ENCODE measurements at regions not wholly inside any gene's neighbourhood (a gene's known extent, or its start where the extent isn't known, plus 50 kb on each side); places are given as distances from the start of the nearest gene placed in this dataset.

GRCh38 chrX:23503835-23504539 is 163.3 kb upstream of the PRDX4 start:
- Histone ChIP-seq H3K27ac (no peak overlapping the region), H3K27me3 (no peaks in the 10 kb centered on the region), H3K36me3 (no peaks in the 10 kb centered on the region), H3K9me3 (no peaks in the 10 kb centered on the region), H3K4me3 (no peak overlapping the region), H3K4me1 (no peaks in the 10 kb centered on the region)
- 20 to 57% methylated on average over 8 of the region's 8 CpGs for WGBS, 2 donors
- intact Hi-C loops (cut with DNase I), result no loop called here
- peak; percentile 57 for DNase-seq
- TF ChIP-seq POLR2AphosphoS5 (IDR thresholded peaks at IDR 0.05), result no peak
- TF ChIP-seq CTCF (IDR thresholded peaks at IDR 0.05), result no peak
- no peak for TF ChIP-seq POLR2A (IDR thresholded peaks at IDR 0.05)
- TF ChIP-seq EP300 (IDR thresholded peaks at IDR 0.05), result no peak

- Histone ChIP-seq H3K9me3 (no peaks in the 10 kb centered on the region), H3K4me1 (no peaks in the 10 kb centered on the region), H3K27ac (no peak overlapping the region), H3K36me3 (no peaks in the 10 kb centered on the region), H3K27me3 (no peaks in the 10 kb centered on the region), H3K4me3 (no peak overlapping the region)
- no peak for DNase-seq
- TF ChIP-seq POLR2A (IDR thresholded peaks at IDR 0.05), result no peak
- no peak for TF ChIP-seq POLR2AphosphoS5 (IDR thresholded peaks at IDR 0.05)
- no peak for TF ChIP-seq CTCF (IDR thresholded peaks at IDR 0.05)
- no peak for TF ChIP-seq EP300 (IDR thresholded peaks at IDR 0.05)
- WGBS, 2 donors, result 75 to 84% methylated on average over 6 of the region's 6 CpGs
- intact Hi-C loops (cut with DNase I), result no loop called here
These were observed 162.8 kb upstream of the PRDX4 start for GRCh38 chrX:23504540-23504884.

GRCh38 chrX:23504895-23505294 is 162.4 kb upstream of the PRDX4 start:
- H3K9me3 ChIP-seq, result no peaks in the 10 kb centered on the region
- no peaks in the 10 kb centered on the region for H3K4me1 ChIP-seq
- intact Hi-C loops (cut with DNase I), result no loop called here
- H3K36me3 ChIP-seq, result no peaks in the 10 kb centered on the region
- no peak overlapping the region for H3K27ac ChIP-seq
- WGBS, 2 donors, result 78 to 85% methylated on average over 2 of the region's 2 CpGs
- TF ChIP-seq POLR2AphosphoS5 (IDR thresholded peaks at IDR 0.05), result no peak
- no peak for TF ChIP-seq EP300 (IDR thresholded peaks at IDR 0.05)
- no peak for TF ChIP-seq POLR2A (IDR thresholded peaks at IDR 0.05)
- TF ChIP-seq CTCF (IDR thresholded peaks at IDR 0.05), result no peak
- H3K27me3 ChIP-seq, result no peaks in the 10 kb centered on the region
- no peak for DNase-seq
- H3K4me3 ChIP-seq, result no peak overlapping the region

GRCh38 chrX:23505531-23506303 is 161.6 kb upstream of the PRDX4 start:
- TF ChIP-seq POLR2A (IDR thresholded peaks at IDR 0.05), result no peak
- TF ChIP-seq CTCF (IDR thresholded peaks at IDR 0.05), result no peak
- TF ChIP-seq EP300 (IDR thresholded peaks at IDR 0.05), result no peak
- TF ChIP-seq POLR2AphosphoS5 (IDR thresholded peaks at IDR 0.05), result no peak
- H3K4me1 ChIP-seq, result no peaks in the 10 kb centered on the region
- WGBS, 2 donors, result 74 to 81% methylated on average over 6 of the region's 6 CpGs
- no peak overlapping the region for H3K4me3 ChIP-seq
- H3K9me3 ChIP-seq, result no peaks in the 10 kb centered on the region
- no peaks in the 10 kb centered on the region for H3K36me3 ChIP-seq
- H3K27me3 ChIP-seq, result no peaks in the 10 kb centered on the region
- H3K27ac ChIP-seq, result no peak overlapping the region
- no peak for DNase-seq
- intact Hi-C loops (cut with DNase I), result no loop called here
